GM18511 (cell line): ENCODE measurements at regions not wholly inside any gene's neighbourhood (a gene's known extent, or its start where the extent isn't known, plus 50 kb on each side); places are given as distances from the start of the nearest gene placed in this dataset.

Experiments
- ATAC-seq: cut with Tn5 transposase; IDR thresholded peaks from one replicate; pipeline ENCODE4 v1.9.1; 2021; ENCODE audit warnings: mild to moderate bottlenecking, moderate library complexity; ENCODE audit not compliant: unreplicated experiment

DNA sequence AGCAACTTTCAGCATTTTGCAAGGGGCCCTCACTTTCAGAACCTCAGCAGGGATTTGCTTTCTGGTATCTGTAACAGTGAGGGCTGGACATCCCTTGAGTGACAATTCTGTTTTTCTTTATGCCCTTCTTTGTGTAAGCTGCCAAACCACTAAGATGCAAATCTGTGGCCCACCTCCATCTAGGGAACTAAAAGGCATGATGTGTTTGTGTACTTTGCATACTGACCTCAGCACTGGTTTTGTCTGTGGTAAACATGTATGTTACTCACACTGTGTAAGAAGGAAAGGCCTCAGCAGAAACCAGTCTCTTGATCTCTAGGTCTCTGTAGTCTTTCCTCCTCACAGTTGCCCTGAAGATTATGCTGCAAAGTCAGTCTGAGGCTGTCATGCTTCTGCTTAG is 396.6 kb upstream of the DYNLRB2 start:
- peak; percentile 100 for ATAC-seq

DNA sequence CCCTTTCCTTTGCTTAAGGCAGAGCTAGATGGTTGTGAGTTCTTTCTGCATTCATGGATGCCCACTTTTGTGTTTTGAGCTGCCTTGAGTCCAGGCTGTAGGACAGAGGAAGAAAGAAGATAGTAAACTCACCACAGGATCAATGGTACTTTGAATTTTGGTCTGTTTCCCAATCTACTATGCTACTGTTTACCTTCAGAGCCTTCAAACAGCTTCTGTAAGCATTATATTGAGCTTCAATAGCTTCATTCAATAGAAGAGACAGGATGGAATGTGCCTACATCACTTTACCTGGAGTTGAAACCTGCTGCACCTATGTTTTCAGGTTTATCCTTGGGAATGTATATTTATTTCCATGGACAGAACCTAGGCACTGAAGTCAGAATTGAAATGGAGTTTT is 397.9 kb upstream of the DYNLRB2 start:
- no peak for ATAC-seq

- no peak for ATAC-seq
These were observed 398.5 kb upstream of the DYNLRB2 start for GRCh38 chr16:80142281-80142680.

GRCh38 chr16:80129791-80130190 is 411.0 kb upstream of the DYNLRB2 start:
- ATAC-seq, result no peak

GRCh38 chr16:80125677-80126076 is 415.1 kb upstream of the DYNLRB2 start:
- no peak for ATAC-seq

GRCh38 chr16:80123189-80123588 is 417.6 kb upstream of the DYNLRB2 start:
- no peak for ATAC-seq

DNA sequence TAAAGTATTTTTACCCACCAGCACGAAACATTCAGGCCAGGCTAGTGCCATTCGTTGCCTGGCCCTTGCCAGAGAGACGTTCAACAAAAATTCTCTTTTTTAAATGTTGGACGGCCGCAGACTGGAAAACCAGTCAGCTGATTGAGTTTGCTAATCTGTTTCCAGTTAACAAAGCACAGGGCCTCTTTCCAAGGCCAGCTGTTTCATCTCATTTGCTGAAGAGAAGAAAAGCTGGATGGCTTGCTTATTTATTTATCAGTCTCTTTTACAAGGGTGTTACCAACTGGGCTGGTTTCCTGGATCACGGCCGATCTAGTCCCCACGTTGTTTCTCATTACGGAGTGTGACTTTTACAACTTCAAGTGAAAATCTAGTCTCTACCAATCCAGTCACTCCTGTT is 418.7 kb upstream of the DYNLRB2 start:
- ATAC-seq, result no peak

- no peak for ATAC-seq
These were observed 419.3 kb upstream of the DYNLRB2 start for GRCh38 chr16:80121522-80121909.

DNA sequence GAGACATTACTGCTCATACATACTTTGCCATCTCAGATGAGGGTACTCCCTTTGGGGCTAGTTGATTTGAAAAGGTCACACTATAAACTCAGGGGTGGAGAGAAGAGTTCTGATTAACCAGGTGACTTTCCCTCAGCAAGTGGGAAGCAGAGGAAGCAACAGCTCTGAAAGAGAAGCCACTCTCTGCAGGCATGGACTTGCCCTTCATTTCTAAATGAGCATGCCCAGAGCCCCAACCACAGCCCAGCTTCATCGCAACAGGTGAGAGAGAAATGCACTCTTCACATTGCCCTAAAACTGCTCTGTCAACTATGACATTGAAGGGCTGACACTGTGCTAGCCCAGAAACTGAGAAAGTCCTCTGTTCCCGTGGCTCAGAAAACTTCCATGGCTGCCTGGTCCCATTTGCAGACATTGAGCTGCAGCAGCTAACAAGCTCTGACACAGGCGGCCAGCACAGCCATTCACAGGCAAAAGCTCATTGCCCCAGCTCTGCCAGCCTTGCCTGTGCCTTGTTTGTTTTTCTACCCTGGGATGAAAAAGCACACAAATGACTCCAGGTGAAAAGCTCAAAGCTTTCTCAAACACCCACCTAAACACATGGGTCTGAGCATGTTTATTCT is 419.8 kb upstream of the DYNLRB2 start:
- no peak for ATAC-seq

GRCh38 chr16:80117556-80118130 is 423.1 kb upstream of the DYNLRB2 start:
- ATAC-seq, result no peak

DNA sequence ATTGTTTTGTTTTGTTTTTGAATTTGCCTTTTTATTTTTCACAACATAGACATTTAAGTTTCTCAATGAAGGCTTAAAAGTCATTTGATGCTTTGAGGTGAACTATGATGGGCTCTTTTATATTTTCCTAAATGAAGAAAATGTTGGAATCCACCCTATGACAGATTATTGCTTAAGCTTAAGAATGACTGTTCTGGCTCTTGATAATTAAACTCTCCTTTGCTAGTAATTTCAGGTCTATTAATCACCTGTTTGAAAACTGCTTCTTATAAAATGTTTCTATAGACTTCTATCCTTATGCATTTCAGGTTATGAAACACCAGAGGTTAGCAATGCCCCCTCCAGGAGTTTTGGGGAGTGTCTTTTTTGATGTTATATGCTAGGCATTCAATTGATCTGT is 424.1 kb upstream of the DYNLRB2 start:
- no peak for ATAC-seq

GRCh38 chr16:80114699-80115098 is 426.1 kb upstream of the DYNLRB2 start:
- ATAC-seq, result no peak

DNA sequence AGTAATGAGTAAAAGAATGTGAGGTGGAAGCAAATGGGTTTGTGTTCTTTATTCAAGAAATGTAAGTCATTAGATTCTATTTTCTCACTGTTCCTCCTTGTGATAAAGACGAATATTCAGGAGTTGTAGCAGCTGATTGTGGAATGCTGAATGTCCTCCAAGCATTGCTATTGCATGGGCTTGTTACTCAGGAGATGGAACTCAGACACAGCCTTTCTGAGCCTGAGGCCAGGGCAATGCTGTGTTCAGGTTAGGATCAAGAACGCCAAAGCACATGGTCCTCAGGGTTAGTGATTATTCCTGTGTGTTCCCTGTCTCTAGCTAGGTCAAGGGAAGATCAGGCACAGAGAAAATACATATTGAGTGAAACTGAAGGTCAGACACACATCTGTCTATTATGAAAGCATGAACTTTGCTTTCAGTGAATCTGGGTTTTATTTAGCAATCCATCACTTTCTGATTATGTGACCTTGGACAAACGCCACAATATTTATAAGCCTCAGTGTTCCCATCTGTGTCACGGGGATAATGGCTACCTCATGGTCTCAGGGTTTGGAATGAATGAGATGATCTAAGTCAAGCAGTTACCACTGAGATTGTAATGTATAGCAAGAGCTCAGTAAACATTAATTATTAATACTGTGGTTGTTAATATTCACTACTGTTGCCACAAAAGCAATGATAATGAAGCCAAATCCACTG is 426.8 kb upstream of the DYNLRB2 start:
- no peak for ATAC-seq

GRCh38 chr16:80109581-80109980 is 431.2 kb upstream of the DYNLRB2 start:
- ATAC-seq, result no peak

DNA sequence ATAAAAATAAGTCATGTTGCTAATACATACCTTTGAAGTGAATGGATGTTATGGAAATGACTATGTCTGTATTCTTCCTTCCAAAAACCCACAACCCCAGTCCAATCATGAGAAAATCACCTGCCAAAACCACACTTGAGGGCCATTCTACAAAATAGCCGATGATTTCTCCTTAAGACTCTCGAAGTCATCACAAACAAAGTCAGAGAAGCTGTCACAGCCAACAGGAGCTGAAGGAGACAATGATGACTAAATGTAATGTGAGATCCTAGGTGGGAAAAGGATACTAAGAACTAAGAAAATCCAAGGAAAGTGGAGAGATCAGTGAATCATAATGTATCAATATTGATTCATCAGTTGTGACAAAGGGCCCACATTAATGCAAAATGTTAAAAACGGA is 432.9 kb upstream of the DYNLRB2 start:
- no peak for ATAC-seq

DNA sequence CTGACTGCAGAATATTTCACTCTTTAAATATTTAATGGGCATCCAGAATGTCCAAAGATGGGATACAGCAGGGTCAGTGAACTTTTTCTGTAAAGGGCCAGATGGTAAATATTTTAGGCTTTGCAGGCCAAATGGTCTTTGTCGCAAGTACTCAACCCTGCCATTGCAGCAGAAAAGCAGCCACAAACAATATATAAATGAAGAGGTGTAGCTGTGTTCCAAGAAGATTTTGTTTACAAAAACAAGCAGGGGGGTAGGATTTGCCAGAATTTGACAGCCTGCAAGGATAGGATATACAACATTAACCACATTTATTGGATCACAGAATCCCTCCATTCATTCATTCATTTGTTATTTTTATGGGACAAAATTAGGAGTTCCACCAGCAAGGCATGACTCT is 435.0 kb upstream of the DYNLRB2 start:
- ATAC-seq, result no peak

DNA sequence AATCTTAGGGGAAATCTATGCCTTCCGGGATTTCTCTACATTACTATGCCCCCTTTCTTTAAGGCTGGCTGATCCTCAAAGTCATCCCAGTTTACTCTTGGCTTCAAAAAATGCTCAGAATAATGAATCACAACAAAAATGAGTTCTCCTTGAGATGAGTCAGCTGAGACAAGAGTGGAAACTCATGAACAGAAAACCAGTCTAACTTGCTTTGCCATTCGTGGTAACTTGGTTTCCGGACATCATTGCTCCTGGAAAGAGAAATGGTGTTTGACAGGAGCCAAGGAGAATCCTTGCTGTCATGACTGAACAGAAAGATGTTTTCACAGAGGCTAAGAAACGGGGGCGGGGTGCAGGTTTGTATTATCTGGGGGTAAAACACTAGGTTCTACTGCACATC is 435.6 kb upstream of the DYNLRB2 start:
- no peak for ATAC-seq

DNA sequence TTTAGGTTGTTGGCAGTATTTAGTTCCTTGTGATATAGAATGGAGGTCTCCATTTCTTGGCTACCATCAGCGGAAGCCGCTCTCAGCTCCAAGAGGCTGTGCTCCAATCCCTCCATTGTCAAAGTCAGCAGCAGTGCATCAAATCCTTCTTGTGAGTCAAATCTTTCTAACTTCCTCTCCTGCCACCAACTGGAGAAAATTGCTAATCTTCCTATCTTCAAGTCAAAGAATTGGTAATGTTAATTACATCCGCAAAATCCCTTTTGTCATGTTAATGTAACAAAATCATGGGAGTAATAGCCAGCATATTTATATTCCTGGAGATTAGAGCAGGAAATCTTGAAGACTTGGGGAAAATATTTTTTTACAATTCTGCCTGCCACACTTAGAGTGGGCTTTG is 436.4 kb upstream of the DYNLRB2 start:
- ATAC-seq, result no peak

- ATAC-seq, result no peak
These were observed 437.3 kb upstream of the DYNLRB2 start for GRCh38 chr16:80103463-80103862.

GRCh38 chr16:80100846-80101451 is 439.8 kb upstream of the DYNLRB2 start:
- ATAC-seq, result no peak

DNA sequence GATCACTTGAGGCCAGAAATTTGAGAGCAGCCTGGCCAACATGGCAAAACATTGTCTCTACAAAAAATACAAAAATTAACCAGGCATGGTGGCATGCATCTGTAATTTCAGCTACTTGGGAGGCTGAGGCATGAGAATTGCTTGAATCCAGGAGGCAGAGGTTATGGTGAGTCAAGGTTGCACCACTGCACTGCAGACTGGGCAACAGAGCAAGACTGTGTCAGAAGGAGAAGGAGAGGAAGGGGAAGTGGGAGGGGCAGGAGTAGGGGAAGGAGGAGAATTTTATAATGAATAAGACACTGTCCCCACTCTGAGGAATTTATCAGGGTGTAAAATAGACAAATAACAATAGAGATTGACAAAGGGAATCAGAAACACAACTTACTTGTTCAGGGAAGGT is 440.6 kb upstream of the DYNLRB2 start:
- ATAC-seq, result no peak

GRCh38 chr16:80097098-80097497 is 443.7 kb upstream of the DYNLRB2 start:
- no peak for ATAC-seq
